Thyroid gland (tissue), 4 donors: ENCODE measurements at regions not wholly inside any gene's neighbourhood (a gene's known extent, or its start where the extent isn't known, plus 50 kb on each side); places are given as distances from the start of the nearest gene placed in this dataset.

Source experiments
- DNase-seq, 2 donors: peaks; one replicate each; pipeline ENCODE4 v3.0.0-alpha.2; 2019
- H3K27ac ChIP-seq, 3 donors: fragments of 200-600 bp; sonication (generic); 1 replicate in 2 of 3; 2 replicates in 1 of 3; pipeline ENCODE4 v1.5.1; 2016 to 2019; ENCODE audit warnings: mild to moderate bottlenecking in 1 of 3, moderate library complexity in 1 of 3
- H3K27me3 ChIP-seq: fragments of 200-600 bp; sonication (generic); one replicate; pipeline ENCODE4 v1.5.1; 2019
- H3K36me3 ChIP-seq, 2 donors: fragments of 200-600 bp; sonication (generic); one replicate each; pipeline ENCODE4 v1.5.1; 2016 to 2019
- H3K4me1 ChIP-seq, 2 donors: fragments of 200-600 bp; sonication (generic); one replicate each; pipeline ENCODE4 v1.5.1; 2017 to 2019
- H3K4me3 ChIP-seq, 3 donors: fragments of 200-600 bp; sonication (generic); replicated peaks in 1 of 3; 1 replicate in 2 of 3; 2 replicates in 1 of 3; pipeline ENCODE4 v1.5.1; 2016; ENCODE audit warnings: mild to moderate bottlenecking in 1 of 3
- H3K9me3 ChIP-seq: fragments of 200-600 bp; sonication (generic); one replicate; pipeline ENCODE4 v1.5.1; 2017
- POLR2A ChIP-seq, 2 donors: fragments of 450-650 bp; IDR thresholded peaks; one replicate each; pipeline ENCODE4 v1.6.1; 2017; ENCODE audit warnings: antibody characterized with exemption in 2 of 2, mild to moderate bottlenecking in 2 of 2, moderate library complexity in 1 of 2
- WGBS, 2 donors: methylation state at CpG; one replicate each; pipeline ENCODE4 v1.1.5; 2017; 5-methylcytosine and 5-hydroxymethylcytosine counted together
- intact Hi-C: fragments of 100-400 bp; cut with DNase I; formaldehyde crosslinking; loops from one replicate; pipeline ENCODE4 v1.15.1; 2023
- TF ChIP-seq, protein P1 (sequence below), 6 experiments: fragments of 200-600 bp in 3 of 6; fragments of 450-650 bp in 3 of 6; sonication (generic) in 3 of 6; IDR thresholded peaks; one replicate each; pipeline ENCODE4 v1.5.1; 2016 to 2019; ENCODE audit warnings: antibody characterized with exemption in 6 of 6, mild to moderate bottlenecking in 2 of 6, inconsistent platforms in 1 of 6, moderate library complexity in 1 of 6

DNA sequence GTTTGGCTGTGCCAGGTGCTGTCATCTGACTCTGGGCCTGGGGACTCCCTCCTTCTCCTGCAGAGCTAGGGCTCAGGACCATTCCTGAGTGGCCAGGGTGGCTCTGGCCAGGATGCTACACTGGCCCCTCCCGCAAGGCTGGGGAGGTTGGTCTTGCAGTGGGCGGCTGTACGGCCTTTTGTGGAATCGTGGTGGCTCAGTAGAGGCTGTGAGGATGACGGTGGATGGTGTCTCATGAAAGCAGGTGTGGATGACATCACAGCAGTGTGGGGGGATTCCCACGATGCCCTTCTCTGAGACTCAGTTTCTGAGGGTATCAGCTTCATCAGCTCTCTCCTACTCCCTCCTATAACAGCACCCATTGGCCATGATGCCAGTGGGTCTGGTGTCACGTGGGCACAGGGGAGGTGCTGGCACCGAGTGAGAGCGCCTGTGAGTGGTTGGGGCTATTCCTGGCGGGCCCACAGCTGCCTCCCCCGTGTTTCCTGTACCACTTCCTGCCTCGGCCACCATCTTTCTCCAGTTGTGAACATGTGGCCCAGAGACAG lies 144.2 kb upstream of the HDAC4 start:
- Histone ChIP-seq H3K27me3 (no peaks in the 10 kb centered on the region), H3K4me1 (no peaks in the 10 kb centered on the region), H3K27ac (no peak overlapping the region), H3K36me3 (no peaks in the 10 kb centered on the region), H3K4me3 (no peak overlapping the region), H3K9me3 (no peaks in the 10 kb centered on the region)
- WGBS, 2 donors = 83 to 96% methylated on average over 10 to 12 of the region's 12 CpGs
- no peak for DNase-seq
- TF ChIP-seq, protein P1, sequence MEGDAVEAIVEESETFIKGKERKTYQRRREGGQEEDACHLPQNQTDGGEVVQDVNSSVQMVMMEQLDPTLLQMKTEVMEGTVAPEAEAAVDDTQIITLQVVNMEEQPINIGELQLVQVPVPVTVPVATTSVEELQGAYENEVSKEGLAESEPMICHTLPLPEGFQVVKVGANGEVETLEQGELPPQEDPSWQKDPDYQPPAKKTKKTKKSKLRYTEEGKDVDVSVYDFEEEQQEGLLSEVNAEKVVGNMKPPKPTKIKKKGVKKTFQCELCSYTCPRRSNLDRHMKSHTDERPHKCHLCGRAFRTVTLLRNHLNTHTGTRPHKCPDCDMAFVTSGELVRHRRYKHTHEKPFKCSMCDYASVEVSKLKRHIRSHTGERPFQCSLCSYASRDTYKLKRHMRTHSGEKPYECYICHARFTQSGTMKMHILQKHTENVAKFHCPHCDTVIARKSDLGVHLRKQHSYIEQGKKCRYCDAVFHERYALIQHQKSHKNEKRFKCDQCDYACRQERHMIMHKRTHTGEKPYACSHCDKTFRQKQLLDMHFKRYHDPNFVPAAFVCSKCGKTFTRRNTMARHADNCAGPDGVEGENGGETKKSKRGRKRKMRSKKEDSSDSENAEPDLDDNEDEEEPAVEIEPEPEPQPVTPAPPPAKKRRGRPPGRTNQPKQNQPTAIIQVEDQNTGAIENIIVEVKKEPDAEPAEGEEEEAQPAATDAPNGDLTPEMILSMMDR (IDR thresholded peaks at IDR 0.05) = no peak
- TF ChIP-seq POLR2A (IDR thresholded peaks at IDR 0.05) = no peak
- intact Hi-C loops = no loop called here

DNA sequence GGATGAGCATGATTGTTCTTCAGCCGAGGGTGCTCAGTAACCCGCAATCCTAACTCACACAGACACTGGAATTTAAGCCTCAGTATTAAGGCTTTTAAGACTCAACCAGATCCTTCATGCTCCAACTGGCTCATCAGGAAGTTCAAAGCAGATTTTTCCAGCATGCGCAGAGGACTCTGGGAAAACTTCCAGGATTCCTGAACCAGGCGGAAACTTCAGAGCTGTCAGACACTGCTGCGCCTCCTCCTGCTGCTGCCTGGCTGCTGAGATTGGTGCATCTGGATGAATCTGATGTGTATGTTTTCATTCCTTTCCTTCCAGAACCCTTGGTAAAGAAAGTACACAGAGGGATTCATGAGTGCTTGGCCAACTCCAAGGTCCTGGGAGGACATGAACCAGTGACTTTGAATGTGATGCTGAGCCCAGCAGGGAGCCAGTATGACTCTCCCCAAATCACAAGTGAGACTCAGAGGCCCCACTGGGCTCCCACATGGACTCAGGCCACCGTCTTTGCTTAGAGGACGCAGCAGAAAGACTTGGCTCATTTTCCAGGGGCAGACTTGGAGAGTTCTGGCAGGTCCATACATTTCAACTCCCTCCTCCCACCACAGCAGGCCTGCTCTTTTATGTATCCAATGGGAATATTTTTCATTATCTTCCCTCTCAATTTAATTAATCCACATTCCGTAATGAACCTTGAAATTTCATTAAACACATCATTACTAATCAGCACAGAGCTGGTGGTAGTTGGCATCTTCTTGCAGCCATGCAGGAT lies 143.5 kb upstream of the HDAC4 start:
- Histone ChIP-seq H3K27ac (no peak overlapping the region), H3K27me3 (no peaks in the 10 kb centered on the region), H3K36me3 (no peaks in the 10 kb centered on the region), H3K9me3 (no peaks in the 10 kb centered on the region), H3K4me1 (no peaks in the 10 kb centered on the region), H3K4me3 (no peak overlapping the region)
- intact Hi-C loops = no loop called here
- TF ChIP-seq, protein P1 (IDR thresholded peaks at IDR 0.05) = no peak
- no peak for TF ChIP-seq POLR2A (IDR thresholded peaks at IDR 0.05)
- WGBS, 2 donors = 73 to 83% methylated on average over 8 of the region's 8 CpGs
- no peak for DNase-seq

DNA sequence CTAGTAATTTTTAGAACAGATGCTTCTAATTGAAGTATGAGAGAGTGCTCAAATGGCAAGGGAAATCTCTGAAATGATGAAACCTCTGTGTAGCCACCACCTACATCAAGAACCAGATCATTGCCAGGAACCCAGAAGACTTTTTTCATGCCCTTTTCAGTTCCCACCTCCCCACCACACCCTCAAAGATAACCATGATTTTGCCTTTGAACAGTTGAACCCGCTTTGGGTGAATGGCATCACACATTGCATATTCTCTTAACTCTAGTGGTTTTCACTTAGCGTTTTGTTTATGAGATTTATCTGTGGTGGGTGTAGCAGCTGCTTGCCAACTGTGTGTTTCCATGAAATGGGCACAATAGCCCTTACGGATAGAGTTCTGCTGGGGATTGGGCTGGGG lies 142.9 kb upstream of the HDAC4 start:
- H3K9me3 ChIP-seq = no peaks in the 10 kb centered on the region
- 82 to 87% methylated on average over 3 of the region's 3 CpGs for WGBS, 2 donors
- H3K4me1 ChIP-seq = no peaks in the 10 kb centered on the region
- no peak overlapping the region for H3K27ac ChIP-seq
- TF ChIP-seq POLR2A (IDR thresholded peaks at IDR 0.05) = no peak
- TF ChIP-seq, protein P1 (IDR thresholded peaks at IDR 0.05) = no peak
- intact Hi-C loops = no loop called here
- H3K27me3 ChIP-seq = no peaks in the 10 kb centered on the region
- no peaks in the 10 kb centered on the region for H3K36me3 ChIP-seq
- no peak for DNase-seq
- no peak overlapping the region for H3K4me3 ChIP-seq

DNA sequence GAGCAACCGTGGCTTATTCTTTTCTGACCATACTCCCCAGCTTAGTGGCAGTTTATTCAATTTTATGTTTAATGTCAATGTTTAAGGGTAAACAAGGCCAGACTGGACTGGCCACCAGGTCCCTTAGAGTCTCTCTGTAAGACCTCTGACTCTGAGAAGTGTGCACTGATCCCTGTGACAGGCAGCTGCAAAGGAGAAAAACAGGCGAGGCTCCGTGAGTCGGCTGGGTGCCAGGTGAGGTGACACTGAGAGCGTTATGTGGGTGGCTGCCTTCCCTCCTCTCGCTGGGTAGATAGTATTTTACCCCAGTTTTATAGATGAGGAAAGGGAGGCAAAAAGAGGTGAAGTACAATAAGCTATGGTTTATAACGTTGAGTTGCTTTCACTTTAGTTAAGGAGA lies 139.4 kb upstream of the HDAC4 start:
- intact Hi-C loops = no loop called here
- WGBS, 2 donors = 72 to 77% methylated on average over 7 of the region's 7 CpGs
- DNase-seq = no peak
- H3K4me1 ChIP-seq = no peaks in the 10 kb centered on the region
- H3K36me3 ChIP-seq = no peaks in the 10 kb centered on the region
- no peak overlapping the region for H3K4me3 ChIP-seq
- no peak overlapping the region for H3K27ac ChIP-seq
- H3K9me3 ChIP-seq = no peaks in the 10 kb centered on the region
- TF ChIP-seq, protein P1 (IDR thresholded peaks at IDR 0.05) = no peak
- no peak for TF ChIP-seq POLR2A (IDR thresholded peaks at IDR 0.05)
- no peaks in the 10 kb centered on the region for H3K27me3 ChIP-seq

DNA sequence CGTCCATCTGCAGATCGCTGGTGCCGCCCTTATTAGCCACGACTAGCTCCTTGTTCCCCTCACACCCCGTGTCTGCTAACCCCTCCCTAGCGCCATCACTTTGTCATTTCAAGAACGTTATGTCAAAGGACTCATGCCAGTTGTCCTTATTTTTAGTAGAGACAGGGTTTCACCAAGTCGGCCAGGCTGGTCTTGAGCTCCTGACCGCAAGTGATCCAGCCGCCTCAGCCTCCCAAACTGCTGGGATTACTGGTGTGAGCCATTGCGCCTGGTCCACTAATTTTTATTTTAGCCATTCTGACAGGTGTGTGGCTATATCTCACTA lies 138.9 kb upstream of the HDAC4 start:
- Histone ChIP-seq H3K4me1 (no peaks in the 10 kb centered on the region), H3K27me3 (no peaks in the 10 kb centered on the region), H3K27ac (no peak overlapping the region), H3K4me3 (no peak overlapping the region), H3K36me3 (no peaks in the 10 kb centered on the region), H3K9me3 (no peaks in the 10 kb centered on the region)
- TF ChIP-seq POLR2A (IDR thresholded peaks at IDR 0.05) = no peak
- TF ChIP-seq, protein P1 (IDR thresholded peaks at IDR 0.05) = no peak
- WGBS, 2 donors = 89% methylated on average over 10 of the region's 11 CpGs
- DNase-seq = no peak
- intact Hi-C loops = no loop called here
